Stimulated activated CD8-positive, alpha-beta memory T cell treated with anti-CD3 and anti-CD28 coated beads, Interleukin-2, amount 100 ng/mL, for 1 hour (primary cell): ENCODE measurements at regions not wholly inside any gene's neighbourhood (a gene's known extent, or its start where the extent isn't known, plus 50 kb on each side); places are given as distances from the start of the nearest gene placed in this dataset.

Experiments used
- DNase-seq, 2 donors: peaks; one replicate each; pipeline ENCODE4 v3.0.0-alpha.2; 2020; ENCODE audit warnings: low read depth in 2 of 2

- DNase-seq: no peak
These were observed 86.4 kb upstream of the C1QTNF9B start for GRCh38 chr13:23983671-23984070.

GRCh38 chr13:23984546-23984945, 87.2 kb upstream of the C1QTNF9B start:
- no peak for DNase-seq

GRCh38 chr13:23985060-23985459, 87.8 kb upstream of the C1QTNF9B start:
- DNase-seq: no peak

GRCh38 chr13:23985839-23986238, 88.5 kb upstream of the C1QTNF9B start:
- no peak for DNase-seq

- no peak for DNase-seq
These were observed 89.3 kb upstream of the C1QTNF9B start for GRCh38 chr13:23986619-23987018.

- no peak for DNase-seq
These were observed 90.1 kb upstream of the C1QTNF9B start for GRCh38 chr13:23987331-23987894.

GRCh38 chr13:23988546-23989122, 91.3 kb upstream of the C1QTNF9B start:
- DNase-seq: no peak

GRCh38 chr13:23990455-23990854, 93.2 kb upstream of the C1QTNF9B start:
- DNase-seq: no peak

- DNase-seq: no peak
These were observed 93.8 kb upstream of the C1QTNF9B start for GRCh38 chr13:23991119-23991518.

- no peak for DNase-seq
These were observed 95.7 kb upstream of the C1QTNF9B start for GRCh38 chr13:23992781-23993679.

- no peak for DNase-seq
These were observed 96.3 kb upstream of the C1QTNF9B start for GRCh38 chr13:23993680-23993985.

- no peak for DNase-seq
These were observed 98.2 kb upstream of the C1QTNF9B start for GRCh38 chr13:23995283-23996073.

GRCh38 chr13:23996456-23996855, 99.2 kb upstream of the C1QTNF9B start:
- DNase-seq: no peak

- DNase-seq: no peak
These were observed 102.1 kb upstream of the C1QTNF9B start for GRCh38 chr13:23999424-23999823.

GRCh38 chr13:24002206-24002815, 105.0 kb upstream of the C1QTNF9B start:
- no peak for DNase-seq

- no peak for DNase-seq
These were observed 107.0 kb upstream of the C1QTNF9B start for GRCh38 chr13:24004142-24004899.

GRCh38 chr13:24004971-24005370, 107.7 kb upstream of the C1QTNF9B start:
- no peak for DNase-seq

GRCh38 chr13:24005755-24006281, 108.5 kb upstream of the C1QTNF9B start:
- DNase-seq: no peak

- no peak for DNase-seq
These were observed 109.4 kb upstream of the C1QTNF9B start for GRCh38 chr13:24006520-24007248.

GRCh38 chr13:24007979-24008620, 110.8 kb upstream of the C1QTNF9B start:
- no peak for DNase-seq
